GM04503 (cell line): ENCODE measurements at regions not wholly inside any gene's neighbourhood (a gene's known extent, or its start where the extent isn't known, plus 50 kb on each side); places are given as distances from the start of the nearest gene placed in this dataset.

Source experiments
- DNase-seq: peaks from one replicate; pipeline ENCODE4 v3.0.0-alpha.2; 2012; ENCODE audit warnings: low read depth

- no peak for DNase-seq
These were observed 213.9 kb upstream of the ITGA4 start for GRCh38 chr2:181243319-181243718.

DNA sequence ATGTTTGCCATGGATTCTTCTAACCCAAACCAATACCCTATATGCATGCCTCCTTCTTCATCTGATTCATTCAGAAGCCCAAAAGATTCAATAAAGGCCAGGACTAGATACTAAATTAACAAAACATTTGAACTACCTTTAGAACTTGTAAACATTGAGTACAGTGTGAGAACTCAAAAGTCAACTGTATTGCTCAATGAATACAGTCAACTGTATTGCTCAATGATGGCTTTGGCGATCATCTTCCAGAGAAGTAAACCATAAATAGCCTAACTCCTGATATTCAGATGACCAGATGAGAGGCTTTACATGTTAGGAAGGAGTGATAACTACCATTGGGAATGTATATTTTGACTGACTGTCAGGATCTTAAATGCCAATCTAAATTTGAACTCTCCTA is 206.5 kb upstream of the ITGA4 start:
- peak; percentile 21 for DNase-seq

DNA sequence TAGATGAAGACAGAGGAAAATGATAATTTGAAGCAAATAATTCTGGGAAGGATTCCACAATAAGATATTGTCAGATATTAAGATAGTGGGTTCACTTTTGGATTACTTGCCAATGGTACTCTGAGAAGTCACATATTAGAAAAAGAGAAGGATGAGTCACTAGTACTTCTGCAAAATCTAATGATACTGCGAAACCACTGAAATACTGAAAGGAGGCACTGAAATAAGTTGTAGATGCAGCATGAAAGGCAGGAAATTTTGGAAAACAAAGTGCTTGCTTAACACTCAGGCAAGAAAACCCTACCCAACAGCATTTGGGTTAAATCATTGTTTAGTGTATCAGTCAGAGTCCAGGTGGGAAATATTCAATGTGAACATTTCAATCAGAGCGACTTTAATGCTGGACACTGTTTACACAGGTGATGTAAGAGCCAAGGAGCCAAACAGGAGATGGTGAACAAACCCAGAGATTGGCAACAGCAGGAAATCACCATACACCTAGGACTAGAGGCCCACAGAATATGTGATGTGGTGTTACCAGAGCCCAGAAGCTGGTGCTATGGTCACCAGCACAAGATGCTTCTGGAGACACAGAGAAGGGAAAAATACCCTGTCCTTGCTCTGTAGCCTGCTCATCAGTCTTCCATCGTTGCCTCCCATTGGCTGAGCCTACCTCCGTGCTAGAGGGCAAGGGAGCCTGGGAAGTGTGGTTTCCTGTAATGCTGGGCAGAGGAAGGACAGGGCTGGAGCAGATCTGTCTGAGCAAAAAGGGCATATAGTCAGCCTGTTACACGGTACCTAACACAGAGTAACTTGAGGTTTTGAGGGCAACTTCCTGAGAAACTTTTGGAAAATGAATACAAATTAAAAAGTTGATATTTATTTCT is 204.7 kb upstream of the ITGA4 start:
- no peak for DNase-seq

- no peak for DNase-seq
These were observed 203.7 kb upstream of the ITGA4 start for GRCh38 chr2:181253438-181253837.

DNA sequence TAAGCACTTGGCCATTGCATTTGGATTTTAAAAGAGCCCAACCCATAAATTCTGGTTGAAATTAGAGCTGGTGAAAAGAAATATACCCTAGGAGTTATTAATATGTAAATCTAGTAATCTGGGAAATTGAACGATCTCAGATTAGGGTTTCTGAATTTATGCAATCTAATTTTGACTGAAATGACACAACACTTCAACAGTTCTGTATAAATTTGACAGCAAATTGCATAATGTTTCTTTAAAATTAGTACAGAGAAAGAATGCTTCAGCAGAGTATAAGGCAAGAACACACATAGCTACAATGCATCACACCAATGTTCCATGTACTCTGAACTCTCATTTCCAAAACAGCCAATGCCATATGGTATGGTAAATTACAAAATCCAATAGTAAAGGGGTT is 201.5 kb upstream of the ITGA4 start:
- DNase-seq = no peak

GRCh38 chr2:181258720-181259119 is 198.5 kb upstream of the ITGA4 start:
- peak; percentile 95 for DNase-seq

GRCh38 chr2:181262782-181263181 is 194.4 kb upstream of the ITGA4 start:
- no peak for DNase-seq

GRCh38 chr2:181264001-181264400 is 193.2 kb upstream of the ITGA4 start:
- no peak for DNase-seq

GRCh38 chr2:181264441-181264840 is 192.7 kb upstream of the ITGA4 start:
- DNase-seq = no peak

DNA sequence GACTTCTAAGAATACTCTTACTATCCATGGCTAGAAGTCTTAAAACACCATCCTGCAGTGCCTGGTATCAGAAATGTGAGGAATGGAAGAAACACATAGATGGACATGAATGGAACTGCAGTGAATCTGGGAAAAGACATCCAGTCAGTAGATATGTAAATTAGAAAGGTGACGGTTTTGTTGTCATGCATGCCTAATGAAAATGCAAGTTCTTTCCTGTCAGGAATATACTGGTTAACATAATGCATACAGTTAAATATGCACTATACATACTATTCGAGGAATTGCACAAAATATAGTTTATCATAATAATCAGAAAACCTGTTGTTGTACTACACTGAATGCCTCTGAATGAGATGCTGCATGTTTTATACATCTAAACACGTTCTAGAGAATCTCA is 190.6 kb upstream of the ITGA4 start:
- no peak for DNase-seq

- DNase-seq = no peak
These were observed 188.9 kb upstream of the ITGA4 start for GRCh38 chr2:181268174-181268867.

DNA sequence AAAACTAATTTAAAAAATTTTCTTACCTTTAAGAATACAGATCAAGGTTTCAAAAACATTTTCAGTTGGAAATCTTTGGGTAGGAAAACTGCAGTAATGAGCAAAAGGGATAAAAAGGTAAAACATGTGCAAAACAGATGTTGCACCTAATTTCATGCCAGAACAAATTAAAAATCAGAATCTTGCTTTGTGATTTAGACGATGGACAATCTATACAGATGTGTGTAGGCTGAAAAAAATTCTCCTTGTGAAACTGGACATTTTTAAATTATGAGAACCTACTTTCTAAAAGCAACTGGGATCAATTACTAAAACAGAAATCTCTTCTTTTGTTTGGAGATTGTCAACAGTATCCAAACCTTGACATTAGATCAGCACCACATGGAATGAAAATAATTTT is 183.2 kb upstream of the ITGA4 start:
- DNase-seq = no peak

DNA sequence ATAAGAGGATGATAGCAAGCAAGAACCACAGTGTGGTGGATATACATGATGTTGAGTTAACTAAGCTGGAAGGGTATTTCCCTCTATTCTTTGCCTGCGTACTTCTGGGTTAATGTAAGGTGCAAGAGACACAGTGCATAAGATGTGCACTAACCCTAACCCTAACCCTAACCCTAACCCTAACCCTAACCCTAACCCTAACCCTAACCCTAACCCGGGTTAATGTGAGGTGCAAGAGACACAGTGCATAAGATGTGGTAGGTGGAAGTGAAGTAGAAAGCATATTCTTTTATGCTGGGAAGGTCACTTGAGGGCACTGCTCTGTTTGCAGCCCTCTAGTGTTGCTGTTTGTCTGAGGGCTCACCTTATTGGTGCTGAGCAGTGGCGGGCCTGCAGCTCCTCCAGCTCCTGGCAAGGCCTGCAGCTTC is 181.5 kb upstream of the ITGA4 start:
- peak; percentile 8 for DNase-seq

GRCh38 chr2:181281206-181281832 is 175.9 kb upstream of the ITGA4 start:
- no peak for DNase-seq

DNA sequence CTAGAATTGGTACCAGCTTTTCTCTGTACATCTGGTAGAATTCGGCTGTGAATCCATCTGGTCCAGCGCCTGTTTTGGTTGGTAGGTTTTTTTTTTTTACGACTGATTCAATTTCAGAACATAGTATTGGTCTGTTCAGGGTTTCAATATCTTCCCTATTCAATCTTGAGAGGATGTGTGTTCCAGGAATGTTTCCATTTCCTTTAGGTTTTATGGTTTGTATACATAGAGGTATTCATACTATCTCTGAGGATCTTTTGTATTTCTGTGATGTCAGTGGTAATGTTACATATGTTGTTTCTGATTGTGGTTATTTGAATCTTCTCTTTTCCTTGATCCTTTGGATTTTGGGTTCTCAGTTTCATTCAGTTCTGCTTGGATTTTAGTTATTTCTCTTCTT is 172.1 kb upstream of the ITGA4 start:
- DNase-seq = no peak

GRCh38 chr2:181289698-181290097 is 167.5 kb upstream of the ITGA4 start:
- no peak for DNase-seq

- no peak for DNase-seq
These were observed 167.0 kb upstream of the ITGA4 start for GRCh38 chr2:181290182-181290581.

GRCh38 chr2:181294979-181295378 is 162.2 kb upstream of the ITGA4 start:
- no peak for DNase-seq

DNA sequence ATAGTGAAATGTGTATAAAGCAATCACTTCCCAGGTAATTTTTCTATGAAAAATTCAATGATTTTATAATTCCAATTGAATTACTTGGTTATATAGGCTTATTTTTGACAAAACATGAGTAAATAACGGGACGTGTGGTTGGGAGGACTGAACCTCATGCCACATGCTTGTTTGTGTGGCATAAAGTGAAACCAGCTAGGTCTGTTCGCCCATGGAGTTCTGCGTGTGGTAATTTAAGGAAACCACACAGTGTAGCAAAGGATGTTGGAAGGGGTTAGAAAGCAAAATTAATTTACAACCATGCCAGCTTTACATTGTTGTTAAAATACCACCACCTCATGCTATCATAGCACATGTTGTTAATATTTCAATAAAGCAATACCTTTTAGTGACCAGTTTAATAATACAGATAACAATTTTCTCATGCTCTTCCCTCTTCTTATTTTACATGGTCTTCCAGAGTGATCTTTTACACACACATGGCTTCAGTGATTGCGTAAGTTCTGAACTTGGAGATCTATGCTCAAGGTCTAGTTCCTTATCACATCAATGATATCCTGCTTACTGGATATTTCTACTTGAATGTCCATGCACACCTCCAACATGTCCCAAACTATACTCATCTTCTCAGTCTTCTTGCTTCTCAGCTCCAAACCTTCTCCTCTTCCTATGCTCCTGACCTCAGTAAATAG is 156.4 kb upstream of the ITGA4 start:
- DNase-seq = no peak

GRCh38 chr2:181304011-181304844 is 153.0 kb upstream of the ITGA4 start:
- DNase-seq = no peak

- DNase-seq = no peak
These were observed 151.7 kb upstream of the ITGA4 start for GRCh38 chr2:181305301-181306123.
